COLO829 (cell line): ENCODE measurements at regions not wholly inside any gene's neighbourhood (a gene's known extent, or its start where the extent isn't known, plus 50 kb on each side); places are given as distances from the start of the nearest gene placed in this dataset.

Experiments used
- DNase-seq: peaks from one replicate; pipeline ENCODE4 v3.0.0; 2012; ENCODE audit warnings: low spot score

DNA sequence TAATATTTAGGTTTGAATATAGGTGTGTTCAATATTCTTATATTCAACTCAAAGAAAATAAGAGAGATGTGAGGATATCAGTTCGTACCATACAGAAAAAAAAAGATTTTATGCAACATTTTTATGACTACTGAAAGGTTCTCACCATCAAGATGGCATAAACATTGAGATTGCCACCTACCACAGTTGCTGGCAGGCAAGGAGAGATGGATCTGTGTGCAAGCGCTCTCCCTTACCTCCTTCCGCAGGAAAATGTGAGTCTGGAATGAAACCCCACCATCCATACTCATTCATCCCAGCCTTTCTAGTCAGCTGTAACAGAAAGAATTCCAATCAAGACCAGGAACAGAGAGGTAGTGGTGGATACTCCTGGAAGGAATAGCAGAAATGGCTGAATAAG lies 376.9 kb downstream of the PPP3CA start:
- no peak for DNase-seq

DNA sequence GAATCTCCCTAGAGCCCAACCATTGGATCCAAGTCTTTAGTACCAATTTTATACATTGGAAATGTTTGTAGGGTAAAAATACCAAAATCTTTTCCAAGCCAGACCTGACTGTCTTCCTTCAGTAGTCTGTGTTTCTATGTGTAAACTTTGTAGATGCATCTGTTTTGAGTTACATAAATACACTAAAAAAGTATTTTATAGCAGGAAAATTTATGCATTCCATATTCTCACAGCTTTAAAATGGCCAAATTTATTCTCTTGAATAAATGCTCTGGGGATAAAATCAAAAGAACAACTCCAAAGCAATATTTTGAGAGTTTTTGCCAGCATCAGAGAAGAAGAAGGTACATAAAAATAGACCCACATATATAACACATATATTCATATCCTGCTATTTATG lies 377.4 kb downstream of the PPP3CA start:
- no peak for DNase-seq

- no peak for DNase-seq
Observed at GRCh38 chr4:100968046-100968445, 379.3 kb downstream of the PPP3CA start.

DNA sequence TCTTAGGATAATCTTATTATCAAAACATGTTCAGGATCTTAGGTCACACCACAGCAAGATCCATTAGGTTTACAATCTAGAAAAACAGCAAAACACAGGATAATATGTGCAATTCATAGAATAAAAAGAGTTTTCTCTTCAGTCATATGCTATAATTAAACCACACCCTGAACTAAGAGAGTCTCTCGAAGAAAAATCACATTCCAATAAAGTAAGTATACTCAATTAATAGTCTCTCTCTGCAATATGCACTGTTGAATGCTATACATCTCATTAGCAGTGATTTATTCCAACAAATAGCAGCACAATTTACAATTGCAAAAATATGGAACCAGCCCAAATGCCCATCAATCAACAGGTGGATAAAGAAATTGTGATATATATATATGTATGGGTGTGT lies 383.7 kb downstream of the PPP3CA start:
- DNase-seq = no peak

GRCh38 chr4:100962698-100963097 lies 384.6 kb downstream of the PPP3CA start:
- no peak for DNase-seq

DNA sequence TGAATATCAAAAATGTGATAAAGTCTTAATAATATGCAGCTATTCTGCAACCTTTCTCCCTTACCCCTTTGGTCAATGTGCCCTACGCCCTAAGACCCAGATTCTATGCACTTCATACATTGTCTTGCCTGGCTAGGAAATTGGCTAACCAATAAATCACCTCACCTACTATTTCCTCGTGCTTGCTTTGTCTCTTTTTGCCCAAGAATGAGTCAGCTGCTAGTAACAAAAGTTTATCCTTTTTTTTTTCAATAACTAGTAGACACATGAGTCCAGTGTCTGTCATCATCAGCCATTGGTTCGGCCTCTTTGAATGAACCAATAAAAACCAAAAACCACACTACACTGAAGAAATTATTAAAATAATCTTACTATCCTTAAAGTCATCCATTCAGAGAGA lies 387.1 kb downstream of the PPP3CA start:
- no peak for DNase-seq

DNA sequence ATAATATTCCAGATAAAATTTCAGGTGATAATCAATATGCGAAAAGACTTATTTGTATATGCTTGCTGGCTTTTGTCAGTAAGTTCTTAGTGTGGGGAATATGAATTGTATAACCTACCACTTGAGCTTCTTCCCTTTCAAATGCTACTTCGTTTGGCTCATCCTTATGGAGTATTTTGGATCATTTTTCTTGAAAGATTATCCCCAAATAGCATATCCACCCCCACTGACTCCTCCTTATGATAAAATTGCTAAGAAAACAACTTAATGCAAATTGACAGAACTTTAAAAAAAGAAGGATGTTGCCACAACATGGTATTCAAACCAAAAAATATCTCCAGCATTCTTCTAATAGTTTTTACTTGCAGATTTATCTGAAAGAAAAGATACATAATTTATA lies 393.3 kb downstream of the PPP3CA start:
- DNase-seq = no peak

GRCh38 chr4:100953616-100954015 lies 393.7 kb downstream of the PPP3CA start:
- no peak for DNase-seq

DNA sequence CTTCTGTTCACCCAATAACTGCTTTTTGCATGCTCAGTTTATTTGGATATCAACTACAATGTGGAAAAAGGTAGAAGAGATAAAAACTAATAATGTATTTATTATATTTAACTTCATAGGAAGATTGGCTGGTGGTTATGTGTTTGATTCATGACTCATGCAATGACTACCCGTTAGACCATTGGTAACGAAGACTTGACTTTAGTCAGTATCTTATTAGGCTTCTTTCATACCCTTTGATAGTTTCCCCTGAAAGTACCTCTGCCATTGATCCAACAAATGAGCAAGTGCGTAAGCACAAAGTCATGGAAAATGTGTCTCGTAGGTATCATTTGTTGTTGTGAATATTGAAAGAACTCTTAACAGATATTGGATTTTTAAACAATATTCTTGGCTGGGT lies 394.7 kb downstream of the PPP3CA start:
- no peak for DNase-seq

DNA sequence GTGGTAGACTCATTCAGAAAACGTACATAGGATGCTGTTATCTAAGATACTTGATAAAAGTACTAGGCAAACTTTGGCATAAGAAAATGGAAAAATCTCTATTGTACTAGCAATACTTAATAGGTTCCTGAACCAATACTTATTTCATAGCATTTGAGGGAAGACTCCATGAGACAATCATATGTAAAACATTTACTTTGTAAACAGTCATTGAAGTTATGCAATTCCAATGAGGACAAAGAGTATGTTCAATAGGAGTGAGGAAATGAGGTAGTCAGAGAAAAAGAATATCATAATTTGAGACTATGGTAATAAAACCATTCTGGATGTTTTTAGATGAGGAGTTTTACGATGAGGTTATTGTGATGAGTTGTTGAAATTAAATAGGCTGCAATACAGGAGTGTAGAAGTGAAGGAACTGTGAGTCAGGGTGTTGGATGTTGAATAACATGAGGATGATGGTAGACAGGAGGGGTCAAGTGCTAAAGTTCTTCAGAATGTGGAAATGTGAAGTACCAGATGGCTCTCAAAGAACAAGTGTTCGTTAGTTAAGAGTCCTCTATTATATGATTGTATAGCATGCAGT lies 397.9 kb downstream of the PPP3CA start:
- DNase-seq = no peak

- DNase-seq = no peak
Observed at GRCh38 chr4:100948911-100949310, 398.4 kb downstream of the PPP3CA start.

- no peak for DNase-seq
Observed at GRCh38 chr4:100945789-100946188, 401.5 kb downstream of the PPP3CA start.

DNA sequence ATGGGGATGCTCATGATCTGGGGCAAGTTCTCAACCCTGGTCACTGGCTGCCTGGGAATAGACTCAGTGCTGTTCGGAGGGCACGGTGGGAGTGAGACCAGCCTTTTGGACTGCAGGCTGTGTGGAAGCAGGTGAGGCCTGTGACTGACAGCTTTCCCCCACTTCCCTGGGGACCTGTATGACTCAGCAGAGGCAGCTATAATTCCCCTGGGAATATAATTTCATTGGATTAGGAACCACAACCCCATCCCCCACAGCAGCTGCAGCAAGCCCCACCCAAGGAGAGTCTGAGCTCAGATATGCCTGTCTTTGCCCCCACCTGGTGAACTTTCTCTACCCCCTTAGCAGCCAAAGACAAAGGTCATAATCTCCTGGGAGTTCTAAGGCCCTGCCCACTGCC lies 408.6 kb downstream of the PPP3CA start:
- no peak for DNase-seq

GRCh38 chr4:100936661-100937375 lies 410.5 kb downstream of the PPP3CA start:
- no peak for DNase-seq

DNA sequence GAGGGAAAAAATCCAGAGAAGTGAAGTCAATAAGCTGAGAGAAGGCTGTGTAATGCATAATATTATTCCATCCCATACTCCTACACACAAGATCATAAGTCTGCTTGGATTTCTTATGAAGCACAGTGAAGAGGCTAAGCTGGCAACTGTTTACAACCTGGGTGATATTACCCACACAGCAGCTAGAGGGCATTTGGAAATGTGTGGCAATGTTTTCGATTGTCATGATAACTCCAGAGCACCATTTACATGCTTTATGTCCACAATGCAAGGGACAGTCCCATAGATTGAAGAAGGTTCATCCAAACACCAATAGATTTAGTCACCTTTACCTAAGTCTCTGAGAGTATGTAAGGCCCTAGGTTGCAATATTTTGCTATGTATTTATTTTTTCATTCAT lies 412.2 kb downstream of the PPP3CA start:
- DNase-seq = peak; percentile 28

- DNase-seq = no peak
Observed at GRCh38 chr4:100933628-100934027, 413.7 kb downstream of the PPP3CA start.

GRCh38 chr4:100929758-100930157 lies 411.9 kb upstream of the EMCN start:
- no peak for DNase-seq

DNA sequence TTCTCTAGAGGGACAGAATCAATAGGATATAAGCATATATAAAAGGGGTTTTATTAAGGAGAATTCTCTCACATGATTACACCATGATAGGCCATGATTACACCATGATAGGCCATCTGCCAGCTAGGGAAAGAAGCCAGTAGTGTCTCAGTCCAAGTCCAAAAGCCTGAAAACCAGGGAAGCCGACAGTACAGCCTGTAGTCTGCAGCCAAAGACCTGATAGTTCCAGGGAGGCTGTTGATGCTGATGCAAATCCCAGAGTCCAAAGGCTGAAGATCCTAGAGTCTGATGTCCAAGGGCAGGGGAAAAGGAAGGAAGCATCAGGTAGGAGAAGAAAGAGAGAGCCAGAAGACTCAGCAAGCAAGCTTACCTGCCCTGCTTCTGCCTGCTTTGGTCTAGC lies 411.3 kb upstream of the EMCN start:
- DNase-seq = no peak

DNA sequence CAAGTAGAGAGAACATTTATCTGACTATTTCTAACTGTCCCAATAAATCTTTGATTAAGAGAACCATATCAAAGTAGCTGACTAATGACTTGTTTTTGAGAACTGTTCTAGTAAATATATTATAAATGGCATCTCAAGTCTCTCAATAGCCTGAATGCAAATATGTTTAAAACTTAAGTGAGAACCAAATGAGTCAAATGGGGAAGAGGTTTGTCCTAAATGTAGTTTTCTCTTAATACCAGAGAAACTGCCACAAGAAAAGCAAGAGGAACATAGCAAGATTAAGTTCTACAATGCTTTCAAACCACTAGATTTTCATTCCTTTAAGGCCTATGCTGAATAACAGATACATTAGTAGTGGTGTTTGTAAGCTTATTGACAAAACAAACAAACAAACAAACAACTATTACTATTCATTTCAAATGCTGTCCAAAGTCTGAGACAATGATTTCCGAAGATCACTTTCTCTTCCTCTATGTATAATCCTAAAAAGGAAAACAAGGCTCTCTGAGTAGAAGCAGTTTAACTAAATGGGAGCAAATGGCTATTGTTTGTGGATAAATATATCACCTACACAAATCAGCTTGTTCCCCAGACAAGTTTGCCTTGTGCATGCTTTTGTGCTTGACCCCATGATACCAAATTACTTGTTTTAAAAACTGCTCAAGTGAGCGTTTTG lies 408.4 kb upstream of the EMCN start:
- DNase-seq = no peak

DNA sequence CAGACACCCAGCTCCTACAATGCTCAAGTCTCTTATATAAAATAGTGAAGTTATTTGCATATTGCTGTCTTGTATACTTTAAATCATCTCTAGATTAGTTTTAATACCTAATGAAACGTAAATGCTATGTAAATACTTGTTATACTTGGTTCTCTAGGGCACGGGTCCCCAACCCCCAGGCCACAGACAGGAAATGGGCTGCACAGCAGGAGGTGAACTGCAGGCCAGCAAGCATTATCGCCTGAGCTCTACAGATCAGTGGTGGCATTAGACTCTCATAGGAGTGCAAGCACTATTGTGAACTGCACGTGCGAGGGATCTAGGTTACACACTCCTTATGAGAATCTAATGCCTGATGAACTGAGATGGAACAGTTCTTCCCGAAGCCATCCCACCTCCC lies 395.9 kb upstream of the EMCN start:
- DNase-seq = no peak

GRCh38 chr4:100908540-100908939 lies 390.7 kb upstream of the EMCN start:
- no peak for DNase-seq

DNA sequence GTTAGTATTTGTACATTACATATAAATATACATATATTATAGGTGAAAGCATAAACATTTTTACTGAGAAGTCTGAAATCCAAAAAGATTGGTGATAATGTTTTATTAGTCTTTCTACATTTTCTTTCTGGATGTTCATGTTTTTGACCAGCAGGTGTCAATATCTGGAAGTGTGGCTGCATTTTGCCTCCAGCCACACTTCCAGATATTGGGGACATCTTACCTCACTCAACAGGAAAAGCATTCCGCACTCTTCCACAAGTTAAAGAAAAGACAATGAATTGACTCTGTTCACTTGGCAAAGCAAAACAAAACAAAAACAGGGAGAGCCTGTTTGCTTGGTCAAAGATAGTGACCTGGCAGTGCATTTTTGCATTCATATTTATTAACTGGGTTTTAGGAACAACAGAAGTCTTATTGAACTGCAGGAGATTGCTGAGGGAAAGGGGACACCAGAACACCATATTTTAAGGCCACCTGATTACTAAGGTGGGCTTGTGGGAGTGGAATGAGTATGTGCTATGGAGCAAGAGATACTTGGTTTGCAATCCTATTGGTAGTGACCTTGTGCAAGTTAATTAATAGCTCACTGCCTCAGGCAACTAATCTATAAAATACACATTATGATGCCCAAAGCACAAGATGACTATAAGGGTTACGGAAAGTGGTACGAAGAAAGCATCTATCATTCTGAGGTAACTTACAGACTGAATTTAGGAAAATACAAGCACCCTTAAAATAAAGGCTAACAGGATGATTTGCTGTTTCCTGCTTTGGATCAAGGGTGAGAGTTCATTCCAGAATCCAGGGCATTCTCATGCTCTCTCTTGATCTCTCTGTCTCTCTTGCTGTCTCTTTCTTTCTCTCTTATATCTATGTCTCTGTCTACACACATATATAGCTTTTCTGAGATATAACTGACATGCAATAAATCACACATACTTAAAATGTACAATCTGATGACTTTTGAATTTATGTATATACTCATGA lies 389.9 kb upstream of the EMCN start:
- no peak for DNase-seq
